GM21786 (cell line): ENCODE measurements at regions not wholly inside any gene's neighbourhood (a gene's known extent, or its start where the extent isn't known, plus 50 kb on each side); places are given as distances from the start of the nearest gene placed in this dataset.
"Not testable (repeated sequence)": the region's sequence is repeated elsewhere in the genome, so short reads cannot be mapped to it uniquely, and the experiment has no call there.

ENCODE experiments used
- ATAC-seq: cut with Tn5 transposase; IDR thresholded peaks from one replicate; pipeline ENCODE4 v1.9.1; 2021; ENCODE audit not compliant: unreplicated experiment

DNA sequence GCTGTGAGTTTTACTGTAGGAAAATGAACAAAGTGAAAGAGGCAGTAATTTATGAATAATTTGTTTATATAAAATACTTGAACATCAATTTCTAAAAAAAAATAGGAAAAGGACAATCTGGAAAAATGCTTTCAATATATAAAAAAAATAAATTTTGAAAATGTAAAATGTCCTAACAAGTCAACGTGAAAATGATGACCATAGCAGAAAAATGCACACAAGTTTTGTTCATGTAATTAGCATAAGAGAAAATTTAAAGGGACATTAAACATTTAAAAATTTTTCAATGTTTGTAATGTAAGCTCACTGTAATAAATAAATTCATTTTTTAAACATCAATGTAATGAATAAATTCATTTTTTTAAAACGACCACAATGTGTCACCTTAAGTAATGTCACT is 214.8 kb upstream of the ATXN7L3B start:
- no peak for ATAC-seq

GRCh38 chr12:74328623-74329022 is 209.0 kb upstream of the ATXN7L3B start:
- no peak for ATAC-seq

DNA sequence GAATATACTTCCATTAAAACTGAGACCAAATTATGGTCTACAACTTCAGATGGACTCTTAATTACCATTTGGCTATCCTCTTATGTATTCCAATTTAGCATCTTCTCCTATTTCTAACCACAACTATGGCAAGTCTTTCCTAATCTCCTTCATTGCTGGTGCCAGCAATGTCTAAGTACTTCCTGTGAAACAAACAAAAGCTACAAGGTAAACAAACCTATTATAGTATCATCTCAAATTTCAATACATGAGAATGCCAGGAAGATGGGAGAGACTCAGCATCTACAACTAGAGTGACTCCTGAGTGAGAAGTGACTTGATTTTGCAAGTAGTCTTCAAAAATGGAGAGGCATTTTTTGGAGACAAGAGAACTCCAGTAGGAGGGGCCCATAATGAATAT is 202.9 kb upstream of the ATXN7L3B start:
- no peak for ATAC-seq

DNA sequence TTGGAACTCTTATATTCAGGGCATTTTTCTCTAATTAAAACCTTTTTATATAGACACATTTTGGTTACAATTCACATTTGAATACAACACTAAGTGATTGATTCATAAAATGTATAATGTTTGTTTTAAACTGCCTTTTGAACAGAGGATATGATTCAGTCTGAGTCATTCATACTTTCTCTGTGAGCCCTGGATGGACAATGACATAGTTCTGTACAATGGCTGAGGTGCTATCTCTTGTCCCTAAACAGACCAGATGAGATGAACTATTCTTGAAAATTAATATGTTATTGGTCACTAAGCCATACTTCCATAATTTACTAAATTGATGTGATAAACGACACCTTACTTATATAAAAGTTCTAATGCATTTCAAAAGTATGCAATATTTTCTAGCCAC is 199.7 kb upstream of the ATXN7L3B start:
- no peak for ATAC-seq

- ATAC-seq = no peak
These were observed 198.4 kb upstream of the ATXN7L3B start for GRCh38 chr12:74339211-74339610.

GRCh38 chr12:74349925-74350324 is 187.7 kb upstream of the ATXN7L3B start:
- no peak for ATAC-seq

DNA sequence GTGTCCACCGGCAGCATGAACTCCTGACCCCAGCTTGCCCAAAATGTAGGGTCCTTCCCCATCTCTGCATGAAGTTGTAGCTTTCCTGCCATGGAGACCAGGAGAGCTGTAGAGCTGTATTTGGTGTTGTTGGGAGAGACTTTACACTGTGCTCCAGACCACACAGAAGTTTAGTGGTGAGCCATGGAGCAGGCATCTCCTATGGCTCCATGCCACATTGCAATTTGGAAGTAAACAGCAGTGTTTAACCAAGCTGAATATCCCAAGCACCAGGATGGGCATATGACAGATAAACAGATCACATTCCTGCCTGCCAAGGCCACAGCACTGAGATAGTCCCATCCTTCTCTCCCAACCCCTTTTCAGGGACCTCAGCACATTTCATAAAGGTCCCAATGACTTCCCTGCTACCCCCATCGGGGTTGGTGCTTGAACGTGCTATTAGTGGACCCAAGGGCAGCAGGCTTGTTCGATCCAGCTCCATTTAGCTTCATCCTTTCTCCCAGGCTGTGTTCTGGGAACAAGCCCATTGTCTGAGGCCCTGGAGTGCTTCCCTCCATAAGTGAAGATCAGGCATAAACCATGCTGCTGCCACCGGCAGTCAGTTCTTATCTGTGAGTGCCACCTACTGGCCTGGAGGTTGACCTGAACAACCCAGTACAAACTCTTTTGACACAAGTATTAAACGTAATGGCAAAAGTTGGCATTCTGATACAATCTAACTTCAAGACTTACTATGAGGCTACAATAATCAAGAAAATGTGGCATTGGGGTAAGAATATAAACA is 172.3 kb upstream of the ATXN7L3B start:
- ATAC-seq = peak; percentile 87

DNA sequence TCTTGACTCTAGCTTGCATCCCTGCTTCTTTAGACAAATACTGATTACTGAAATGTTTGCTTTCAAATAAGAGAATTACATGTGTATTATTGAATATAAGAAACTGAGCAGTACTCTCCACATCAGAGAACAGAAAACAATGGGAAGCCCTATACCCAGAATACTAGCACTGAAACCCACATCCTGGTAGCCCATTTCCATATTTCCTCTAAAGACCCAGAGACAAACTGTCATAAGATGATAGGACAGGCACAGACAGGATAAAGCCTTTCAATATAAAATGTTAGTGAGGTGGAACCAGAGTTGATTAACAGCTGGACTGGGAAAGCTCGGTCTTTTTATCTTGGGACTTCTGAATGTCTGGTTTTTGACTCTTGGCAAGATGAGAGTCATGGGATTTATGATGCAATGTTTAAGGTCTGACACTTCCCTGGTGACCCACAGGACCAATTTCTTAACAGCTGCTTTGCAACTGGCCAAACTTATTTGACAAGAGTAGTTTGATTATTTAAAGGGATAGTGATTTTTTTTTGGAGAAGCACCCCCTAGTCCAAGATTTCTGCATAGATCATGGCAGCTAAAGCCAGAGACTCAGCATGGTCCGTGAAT is 166.9 kb upstream of the ATXN7L3B start:
- no peak for ATAC-seq

- no peak for ATAC-seq
These were observed 158.5 kb upstream of the ATXN7L3B start for GRCh38 chr12:74379114-74379513.

DNA sequence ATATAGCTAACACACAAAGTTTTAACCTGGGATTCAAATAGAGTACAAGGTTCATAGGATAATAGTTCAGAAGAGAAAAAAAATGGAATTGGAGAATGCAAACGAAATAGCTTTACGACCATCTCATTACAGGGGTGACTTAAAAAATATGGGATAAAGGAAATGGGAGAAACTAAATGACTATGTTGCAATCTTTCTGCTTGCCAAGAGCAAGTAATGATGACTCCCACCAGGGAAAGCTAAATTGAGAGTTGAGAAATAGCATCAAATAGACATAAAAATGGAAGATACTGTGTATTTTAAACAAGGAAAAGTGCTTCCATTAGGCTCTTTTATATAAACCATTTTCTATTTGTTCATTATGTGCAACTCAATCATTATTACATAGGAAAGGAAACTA is 155.7 kb upstream of the ATXN7L3B start:
- ATAC-seq = no peak

- no peak for ATAC-seq
These were observed 154.7 kb upstream of the ATXN7L3B start for GRCh38 chr12:74382983-74383382.

DNA sequence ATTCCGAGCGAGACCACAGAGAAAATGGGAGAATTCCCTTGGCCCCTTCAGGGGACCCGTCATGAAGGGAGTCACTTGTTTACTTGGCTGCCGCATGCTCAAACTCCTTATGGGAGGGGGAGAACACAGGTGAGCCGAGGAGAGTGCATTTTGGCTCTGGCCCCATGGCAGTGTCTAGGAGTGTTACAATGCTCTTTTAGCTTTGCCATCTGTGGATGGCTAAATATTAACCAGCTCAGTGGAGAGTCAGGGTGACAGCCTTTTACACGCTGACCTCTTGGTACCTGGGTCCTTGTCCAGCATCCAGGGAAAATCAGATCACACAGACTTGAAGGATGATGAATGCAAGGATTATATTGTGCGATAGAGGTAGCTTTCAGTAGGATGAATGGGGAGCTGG is 146.4 kb upstream of the ATXN7L3B start:
- no peak for ATAC-seq

DNA sequence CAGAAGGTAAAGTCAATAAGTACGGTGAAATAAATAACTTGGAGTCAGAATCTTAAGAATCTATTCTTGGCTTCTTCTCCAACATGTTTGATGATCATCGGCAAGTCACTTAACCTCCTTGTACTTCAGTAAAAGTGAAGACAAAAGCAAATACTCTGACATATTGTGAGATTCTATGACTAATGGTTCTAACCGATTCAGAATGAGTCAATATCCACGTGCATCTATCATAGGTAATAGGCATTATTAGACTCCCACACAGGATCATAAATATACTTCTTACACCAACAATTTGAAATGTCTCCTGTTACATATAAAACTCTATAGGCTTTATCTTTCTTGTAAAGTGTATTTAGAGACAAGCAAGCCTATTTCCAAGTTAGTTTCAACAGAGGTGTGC is 144.4 kb upstream of the ATXN7L3B start:
- ATAC-seq = no peak

DNA sequence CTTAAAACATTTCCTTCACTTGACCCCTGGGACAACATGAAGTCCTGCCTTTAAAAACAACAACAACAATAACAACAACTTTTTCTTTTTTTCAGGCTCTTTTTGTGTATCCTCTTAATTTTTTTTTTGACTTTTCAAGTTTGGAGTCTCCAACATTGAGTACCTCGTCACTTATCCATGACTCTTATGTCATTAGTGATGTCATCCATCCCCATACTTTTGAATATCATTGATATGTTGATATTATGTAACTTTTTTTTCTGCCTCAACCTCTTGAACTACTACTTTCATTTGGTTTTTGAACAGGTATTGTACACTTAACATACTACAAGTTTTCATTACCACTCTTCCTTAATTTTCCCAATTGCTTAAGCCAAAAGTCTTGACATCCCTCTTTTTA is 143.0 kb upstream of the ATXN7L3B start:
- no peak for ATAC-seq

DNA sequence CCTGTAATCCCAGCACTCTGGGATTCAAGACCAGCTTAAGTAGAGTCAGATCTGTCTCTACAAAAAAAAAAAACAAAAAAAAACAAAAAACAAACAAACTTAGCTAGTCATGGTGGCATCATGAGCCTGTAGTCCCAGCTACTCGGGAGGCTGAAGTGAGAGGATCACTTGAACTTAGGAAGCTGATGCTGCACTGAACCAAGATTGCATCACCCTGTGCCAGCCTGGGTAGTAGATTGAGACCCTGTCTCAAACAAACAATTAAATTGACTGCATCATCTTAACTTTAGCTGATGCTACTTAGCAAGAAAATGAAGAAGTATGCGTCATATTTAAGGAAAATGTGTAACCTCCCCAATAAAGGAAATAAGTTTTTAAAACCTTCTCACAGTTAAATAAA is 136.6 kb upstream of the ATXN7L3B start:
- ATAC-seq = no peak

DNA sequence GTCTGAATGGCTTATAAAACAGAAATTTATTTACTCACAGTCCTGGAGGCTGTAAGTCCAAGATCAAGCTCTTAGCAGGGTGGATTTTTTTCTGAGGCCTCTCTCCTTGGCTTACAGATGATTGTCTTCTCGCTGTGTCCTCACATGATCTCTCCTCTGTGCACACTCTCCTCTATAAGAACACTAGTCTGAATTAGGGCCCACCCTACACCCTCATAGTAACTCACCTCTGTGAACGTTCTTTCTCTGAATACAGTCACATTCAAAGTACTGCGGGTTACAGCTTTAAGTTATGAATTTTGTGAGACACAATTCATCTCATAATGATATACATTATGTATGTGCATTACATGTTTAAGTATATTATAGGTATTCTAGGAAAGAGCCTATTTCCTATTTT is 135.7 kb upstream of the ATXN7L3B start:
- no peak for ATAC-seq

DNA sequence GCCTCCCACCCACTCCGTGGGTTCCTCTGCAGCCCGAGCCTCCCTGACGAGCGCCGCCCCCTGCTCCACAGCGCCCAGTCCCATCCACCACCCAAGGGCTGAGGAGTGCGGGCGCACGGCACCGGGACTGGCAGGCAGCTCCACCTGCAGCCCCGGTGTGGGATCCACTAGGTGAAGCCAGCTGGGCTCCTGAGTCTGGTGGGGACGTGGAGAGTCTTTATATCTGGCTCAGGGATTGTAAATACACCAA is 134.5 kb upstream of the ATXN7L3B start:
- ATAC-seq = not testable (repeated sequence)

DNA sequence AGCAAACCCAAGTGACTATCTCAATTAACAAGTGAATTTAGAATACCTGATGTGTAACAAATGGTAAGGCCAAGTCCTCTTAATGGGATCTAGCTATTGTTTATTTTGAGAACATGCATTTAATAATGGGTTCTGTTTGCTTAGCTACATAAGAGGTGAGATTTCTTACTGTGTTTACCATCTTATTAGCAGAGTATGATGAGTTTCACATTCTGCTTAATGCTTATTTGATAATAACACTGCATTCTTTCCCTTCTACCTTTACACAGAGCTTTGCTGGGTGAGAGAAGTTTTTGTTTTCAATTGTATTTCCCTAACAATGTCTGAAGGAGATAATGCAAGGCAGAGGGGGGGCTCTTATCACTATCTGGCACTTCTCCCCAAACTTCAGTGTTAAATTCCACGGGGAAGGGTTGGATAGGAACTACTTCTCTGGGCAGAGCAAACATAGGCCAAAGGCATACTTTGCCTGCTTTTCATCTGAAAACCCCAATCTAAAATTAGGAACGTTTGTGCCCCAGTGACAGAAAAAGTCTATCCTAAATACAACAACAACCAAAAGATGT is 129.0 kb upstream of the ATXN7L3B start:
- no peak for ATAC-seq

DNA sequence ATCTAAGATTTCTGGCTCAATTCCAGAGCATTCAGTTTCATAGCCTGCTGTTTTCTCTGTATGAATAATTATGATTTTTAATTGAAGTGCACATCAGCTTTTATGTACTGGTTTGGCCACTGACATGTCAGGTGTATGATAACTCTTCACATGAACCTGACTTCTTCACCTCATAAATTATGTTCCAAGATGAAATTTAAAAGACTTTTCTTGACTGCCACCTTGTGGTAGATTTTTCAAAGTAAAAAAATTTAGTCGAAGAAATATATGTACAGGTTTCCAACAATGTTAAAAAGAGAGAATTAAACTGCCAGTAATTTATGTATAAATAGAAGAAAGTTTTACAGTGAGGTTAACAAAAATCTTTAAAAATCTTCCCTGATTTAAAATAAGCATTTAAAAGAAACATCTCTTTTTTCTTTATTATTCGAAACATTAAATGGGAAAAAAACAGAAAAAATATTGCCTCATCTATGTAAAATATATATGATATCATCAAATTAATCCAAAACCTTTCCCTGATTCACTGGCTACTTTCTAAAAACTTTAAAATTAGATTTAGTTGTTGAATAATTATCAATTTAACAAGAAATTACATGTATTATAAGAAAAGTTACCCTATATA is 124.9 kb upstream of the ATXN7L3B start:
- ATAC-seq = peak; percentile 48

- peak; percentile 65 for ATAC-seq
These were observed 122.0 kb upstream of the ATXN7L3B start for GRCh38 chr12:74415633-74416032.

GRCh38 chr12:74418573-74418972 is 119.1 kb upstream of the ATXN7L3B start:
- ATAC-seq = no peak

GRCh38 chr12:74424778-74425177 is 112.9 kb upstream of the ATXN7L3B start:
- no peak for ATAC-seq
